ENCODE measurements at regions not wholly inside any gene's neighbourhood (a gene's known extent, or its start where the extent isn't known, plus 50 kb on each side); places are given as distances from the start of the nearest gene placed in this dataset.
A peak's percentile ranks its signal among the peaks of the same experiment; 100 is the strongest.

DNA sequence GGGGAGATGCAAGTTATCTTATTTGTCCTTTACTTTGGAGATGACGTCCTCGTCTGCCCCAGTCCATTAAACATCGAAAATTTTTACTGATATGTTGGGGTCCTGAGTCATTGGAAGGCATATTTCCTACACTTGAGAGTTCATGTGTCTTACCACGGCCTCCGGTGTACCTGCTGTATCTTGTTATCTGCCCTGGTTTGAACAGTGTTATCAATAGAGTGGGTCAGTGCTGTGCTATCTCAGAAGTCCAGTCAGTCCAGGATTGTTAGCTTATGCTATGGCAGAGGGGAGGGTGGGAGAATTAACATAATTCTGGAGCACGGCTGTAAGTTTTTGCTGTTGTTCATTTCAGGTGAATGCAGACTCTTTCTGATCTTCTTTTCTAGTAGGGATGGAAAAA lies 102.3 kb downstream of the ADCYAP1 start:
- Histone ChIP-seq H3K9me3 (ENCODE audit: severe bottlenecking) (no peaks in the 10 kb centered on the region), H3K27ac (no peak overlapping the region), H3K27me3 (ENCODE audit: insufficient read depth, low read depth, severe bottlenecking) (no peaks in the 10 kb centered on the region), H3K36me3 (no peaks in the 10 kb centered on the region), H3K4me3 (ENCODE audit: low read depth, low read length) (no peak overlapping the region)
- TF ChIP-seq, protein P1, sequence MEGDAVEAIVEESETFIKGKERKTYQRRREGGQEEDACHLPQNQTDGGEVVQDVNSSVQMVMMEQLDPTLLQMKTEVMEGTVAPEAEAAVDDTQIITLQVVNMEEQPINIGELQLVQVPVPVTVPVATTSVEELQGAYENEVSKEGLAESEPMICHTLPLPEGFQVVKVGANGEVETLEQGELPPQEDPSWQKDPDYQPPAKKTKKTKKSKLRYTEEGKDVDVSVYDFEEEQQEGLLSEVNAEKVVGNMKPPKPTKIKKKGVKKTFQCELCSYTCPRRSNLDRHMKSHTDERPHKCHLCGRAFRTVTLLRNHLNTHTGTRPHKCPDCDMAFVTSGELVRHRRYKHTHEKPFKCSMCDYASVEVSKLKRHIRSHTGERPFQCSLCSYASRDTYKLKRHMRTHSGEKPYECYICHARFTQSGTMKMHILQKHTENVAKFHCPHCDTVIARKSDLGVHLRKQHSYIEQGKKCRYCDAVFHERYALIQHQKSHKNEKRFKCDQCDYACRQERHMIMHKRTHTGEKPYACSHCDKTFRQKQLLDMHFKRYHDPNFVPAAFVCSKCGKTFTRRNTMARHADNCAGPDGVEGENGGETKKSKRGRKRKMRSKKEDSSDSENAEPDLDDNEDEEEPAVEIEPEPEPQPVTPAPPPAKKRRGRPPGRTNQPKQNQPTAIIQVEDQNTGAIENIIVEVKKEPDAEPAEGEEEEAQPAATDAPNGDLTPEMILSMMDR (IDR thresholded peaks at IDR 0.05; ENCODE audit: low read depth, low read length): no peak
- DNase-seq: no peak

DNA sequence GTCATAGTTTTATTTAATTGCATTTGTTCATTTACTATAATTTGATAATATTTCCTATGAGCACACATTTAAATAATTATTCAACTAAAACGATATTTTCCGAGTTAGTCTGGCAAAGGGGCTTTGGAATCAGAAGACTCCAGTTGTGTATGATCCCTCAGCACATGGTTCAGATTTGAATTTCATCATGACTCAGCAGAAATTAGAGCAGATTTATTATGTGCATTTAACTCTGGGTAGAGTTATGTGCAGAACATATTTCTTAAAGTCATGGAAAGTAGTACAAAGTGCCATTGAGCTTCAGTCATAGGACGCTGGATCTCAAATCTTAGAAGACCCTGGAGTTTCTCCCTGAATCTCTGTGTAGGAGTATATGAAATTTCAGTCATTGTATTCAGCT lies 106.7 kb downstream of the ADCYAP1 start:
- TF ChIP-seq, protein P1 (IDR thresholded peaks at IDR 0.05; ENCODE audit: low read depth, low read length): no peak
- no peaks in the 10 kb centered on the region for H3K27me3 ChIP-seq (ENCODE audit: insufficient read depth, low read depth, severe bottlenecking)
- no peak overlapping the region for H3K27ac ChIP-seq
- H3K4me3 ChIP-seq (ENCODE audit: low read depth, low read length): no peak overlapping the region
- no peaks in the 10 kb centered on the region for H3K36me3 ChIP-seq
- no peak for DNase-seq
- no peaks in the 10 kb centered on the region for H3K9me3 ChIP-seq (ENCODE audit: severe bottlenecking)

DNA sequence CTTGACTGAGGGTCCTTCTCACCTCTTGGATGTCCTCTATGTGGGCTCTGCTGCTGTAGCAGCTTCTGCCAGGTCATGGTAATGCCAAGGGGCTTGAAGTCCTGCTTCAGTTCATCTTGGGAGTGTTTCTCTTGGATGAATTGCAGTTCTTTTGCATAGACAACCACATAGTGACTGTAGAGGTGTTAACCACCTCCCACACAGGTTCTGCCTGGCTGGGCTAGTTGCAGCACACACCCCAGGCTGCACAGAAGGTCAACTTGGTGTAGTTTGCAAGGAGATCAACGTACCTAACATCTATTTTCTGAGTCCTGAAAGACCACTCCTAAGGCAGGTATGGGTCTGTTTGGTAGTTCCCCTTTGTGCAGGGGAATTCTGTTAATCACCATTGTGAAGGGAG lies 108.1 kb downstream of the ADCYAP1 start:
- TF ChIP-seq, protein P1 (IDR thresholded peaks at IDR 0.05; ENCODE audit: low read depth, low read length): no peak
- H3K9me3 ChIP-seq (ENCODE audit: severe bottlenecking): no peaks in the 10 kb centered on the region
- no peaks in the 10 kb centered on the region for H3K27me3 ChIP-seq (ENCODE audit: insufficient read depth, low read depth, severe bottlenecking)
- H3K27ac ChIP-seq: no peak overlapping the region
- no peak overlapping the region for H3K4me3 ChIP-seq (ENCODE audit: low read depth, low read length)
- DNase-seq: no peak
- no peaks in the 10 kb centered on the region for H3K36me3 ChIP-seq

DNA sequence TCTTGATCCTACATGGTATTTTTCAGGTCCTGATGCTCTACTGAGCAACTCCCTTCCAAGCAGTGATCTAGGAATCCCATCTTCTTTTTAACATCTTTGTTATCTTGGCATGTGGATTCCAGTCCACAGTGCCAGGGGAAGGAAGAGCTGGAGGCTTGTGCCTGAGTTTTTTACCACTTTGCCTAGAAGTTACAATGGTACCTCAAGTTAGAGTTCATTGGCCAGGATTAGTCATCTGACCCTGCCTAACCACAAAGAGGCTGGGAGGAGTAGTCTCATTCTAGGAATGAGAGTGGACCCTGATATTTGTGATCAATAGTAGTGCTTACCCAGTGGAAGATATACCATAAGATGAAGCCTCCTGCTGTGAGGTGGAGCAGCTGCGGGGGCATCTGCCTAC lies 109.3 kb downstream of the ADCYAP1 start:
- no peaks in the 10 kb centered on the region for H3K27me3 ChIP-seq (ENCODE audit: insufficient read depth, low read depth, severe bottlenecking)
- TF ChIP-seq, protein P1 (IDR thresholded peaks at IDR 0.05; ENCODE audit: low read depth, low read length): no peak
- H3K4me3 ChIP-seq (ENCODE audit: low read depth, low read length): no peak overlapping the region
- no peaks in the 10 kb centered on the region for H3K9me3 ChIP-seq (ENCODE audit: severe bottlenecking)
- DNase-seq: no peak
- H3K27ac ChIP-seq: no peak overlapping the region
- H3K36me3 ChIP-seq: no peaks in the 10 kb centered on the region

DNA sequence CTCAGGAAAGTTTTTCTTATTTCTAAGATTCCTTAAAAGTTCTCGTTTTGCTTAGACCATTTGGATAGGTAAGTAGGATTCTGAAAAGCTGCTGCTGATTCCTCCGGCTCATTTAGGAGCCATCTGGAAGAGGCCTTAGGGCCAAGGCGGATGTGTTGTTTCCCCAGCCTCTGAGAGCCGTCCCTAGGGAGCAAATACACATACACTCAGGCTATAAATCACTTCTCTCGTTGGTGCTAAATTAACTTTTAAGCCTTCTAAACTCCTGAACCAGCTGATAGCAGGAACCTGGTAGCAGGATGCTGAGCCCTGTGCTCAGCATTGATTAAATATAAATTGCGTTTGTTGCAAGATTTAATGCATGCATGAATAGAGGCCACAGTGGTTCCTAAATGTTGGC lies 109.8 kb downstream of the ADCYAP1 start:
- no peaks in the 10 kb centered on the region for H3K36me3 ChIP-seq
- H3K9me3 ChIP-seq (ENCODE audit: severe bottlenecking): no peaks in the 10 kb centered on the region
- H3K27ac ChIP-seq: no peak overlapping the region
- no peak overlapping the region for H3K4me3 ChIP-seq (ENCODE audit: low read depth, low read length)
- no peaks in the 10 kb centered on the region for H3K27me3 ChIP-seq (ENCODE audit: insufficient read depth, low read depth, severe bottlenecking)
- DNase-seq: peak; percentile 42
- TF ChIP-seq, protein P1 (IDR thresholded peaks at IDR 0.05; ENCODE audit: low read depth, low read length): no peak

DNA sequence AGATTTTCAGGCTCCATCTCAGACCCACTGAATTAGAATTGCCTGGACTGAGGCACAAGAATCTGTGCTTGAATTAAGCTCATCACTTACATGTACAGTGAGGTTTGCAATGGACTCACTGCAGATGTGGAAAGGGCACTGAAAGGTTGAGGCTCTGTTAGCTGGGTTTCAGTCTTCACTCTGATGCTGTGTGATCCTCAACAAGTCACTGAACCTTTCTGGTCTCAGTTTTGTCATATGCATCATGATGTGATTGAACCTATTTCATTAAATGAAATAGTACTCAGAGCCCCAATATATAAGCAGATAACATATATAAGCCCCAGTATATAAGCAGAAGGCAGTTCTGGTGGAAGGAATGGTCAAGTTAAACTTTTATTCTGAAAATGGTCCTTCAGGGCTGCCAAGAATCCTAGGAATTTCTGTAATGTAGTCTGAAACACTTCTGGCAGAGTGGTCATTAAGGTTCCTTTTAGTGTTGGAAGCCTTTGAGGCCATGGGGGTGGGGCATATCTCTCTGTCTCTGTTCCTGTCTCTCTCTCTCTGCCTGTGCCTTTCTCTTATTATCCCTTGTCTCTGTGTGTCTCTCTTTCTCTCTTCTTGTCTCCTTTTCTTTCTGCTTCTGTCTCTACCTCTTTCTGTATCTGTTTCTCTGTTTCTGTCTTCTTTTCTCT lies 110.4 kb downstream of the ADCYAP1 start:
- Histone ChIP-seq H3K4me3 (ENCODE audit: low read depth, low read length) (no peak overlapping the region), H3K27me3 (ENCODE audit: insufficient read depth, low read depth, severe bottlenecking) (no peaks in the 10 kb centered on the region), H3K36me3 (no peaks in the 10 kb centered on the region), H3K9me3 (ENCODE audit: severe bottlenecking) (no peaks in the 10 kb centered on the region), H3K27ac (no peak overlapping the region)
- DNase-seq: no peak
- TF ChIP-seq, protein P1 (IDR thresholded peaks at IDR 0.05; ENCODE audit: low read depth, low read length): no peak
